ENCODE measurements at regions not wholly inside any gene's neighbourhood (a gene's known extent, or its start where the extent isn't known, plus 50 kb on each side); places are given as distances from the start of the nearest gene placed in this dataset.
"Not testable (repeated sequence)": the region's sequence is repeated elsewhere in the genome, so short reads cannot be mapped to it uniquely, and the experiment has no call there.

GRCh38 chr7:150169943-150170490 lies 153.1 kb upstream of the LRRC61 start:
- H3K4me1 ChIP-seq (ENCODE audit: control insufficient read depth, insufficient read depth, low read length); H3K27me3 ChIP-seq (ENCODE audit: control insufficient read depth, insufficient read depth, low read length); H3K9me3 ChIP-seq (ENCODE audit: control insufficient read depth, insufficient read depth, low read depth, low read length); DNase-seq (ENCODE audit: low read depth, low spot score); BruUV-seq (replicated peaks); intact Hi-C loops (cut with micrococcal nuclease; ENCODE audit: unreplicated experiment); H3K4me3 ChIP-seq (ENCODE audit: low read depth in 2 of 2, low read length in 2 of 2); CTCF ChIA-PET; POLR2A ChIA-PET; H3K36me3 ChIP-seq (ENCODE audit: control insufficient read depth, insufficient read depth, low read length); H3K27ac ChIP-seq (ENCODE audit: low read length); in situ Hi-C loops (cut with HindIII; ENCODE audit: low pct_unique_long_range_greater_than_20kb, low sequenced_read_pairs); ATAC-seq: not testable (repeated sequence)

GRCh38 chr7:150183602-150184001 lies 139.6 kb upstream of the LRRC61 start:
- H3K27me3 ChIP-seq (ENCODE audit: control insufficient read depth, insufficient read depth, low read length); H3K27ac ChIP-seq (ENCODE audit: low read length); BruUV-seq (replicated peaks); in situ Hi-C loops (cut with HindIII; ENCODE audit: low pct_unique_long_range_greater_than_20kb, low sequenced_read_pairs); H3K9me3 ChIP-seq (ENCODE audit: control insufficient read depth, insufficient read depth, low read depth, low read length); H3K4me1 ChIP-seq (ENCODE audit: control insufficient read depth, insufficient read depth, low read length); POLR2A ChIA-PET; H3K4me3 ChIP-seq (ENCODE audit: low read depth in 2 of 2, low read length in 2 of 2); ATAC-seq; DNase-seq (ENCODE audit: low read depth, low spot score); intact Hi-C loops (cut with micrococcal nuclease; ENCODE audit: unreplicated experiment); H3K36me3 ChIP-seq (ENCODE audit: control insufficient read depth, insufficient read depth, low read length); CTCF ChIA-PET: not testable (repeated sequence)

GRCh38 chr7:150189963-150190362 lies 133.2 kb upstream of the LRRC61 start:
- H3K36me3 ChIP-seq (ENCODE audit: control insufficient read depth, insufficient read depth, low read length); BruUV-seq (replicated peaks); H3K4me3 ChIP-seq (ENCODE audit: low read depth in 2 of 2, low read length in 2 of 2); ATAC-seq; H3K4me1 ChIP-seq (ENCODE audit: control insufficient read depth, insufficient read depth, low read length); DNase-seq (ENCODE audit: low read depth, low spot score); CTCF ChIA-PET; H3K27me3 ChIP-seq (ENCODE audit: control insufficient read depth, insufficient read depth, low read length); H3K27ac ChIP-seq (ENCODE audit: low read length); H3K9me3 ChIP-seq (ENCODE audit: control insufficient read depth, insufficient read depth, low read depth, low read length); POLR2A ChIA-PET; intact Hi-C loops (cut with micrococcal nuclease; ENCODE audit: unreplicated experiment); in situ Hi-C loops (cut with HindIII; ENCODE audit: low pct_unique_long_range_greater_than_20kb, low sequenced_read_pairs): not testable (repeated sequence)

GRCh38 chr7:150192541-150192940 lies 130.6 kb upstream of the LRRC61 start:
- intact Hi-C loops (cut with micrococcal nuclease; ENCODE audit: unreplicated experiment); ATAC-seq; H3K36me3 ChIP-seq (ENCODE audit: control insufficient read depth, insufficient read depth, low read length); H3K4me1 ChIP-seq (ENCODE audit: control insufficient read depth, insufficient read depth, low read length); CTCF ChIA-PET; in situ Hi-C loops (cut with HindIII; ENCODE audit: low pct_unique_long_range_greater_than_20kb, low sequenced_read_pairs); H3K4me3 ChIP-seq (ENCODE audit: low read depth in 2 of 2, low read length in 2 of 2); H3K9me3 ChIP-seq (ENCODE audit: control insufficient read depth, insufficient read depth, low read depth, low read length); H3K27ac ChIP-seq (ENCODE audit: low read length); POLR2A ChIA-PET; BruUV-seq (replicated peaks); DNase-seq (ENCODE audit: low read depth, low spot score); H3K27me3 ChIP-seq (ENCODE audit: control insufficient read depth, insufficient read depth, low read length): not testable (repeated sequence)

GRCh38 chr7:150193866-150194265 lies 129.3 kb upstream of the LRRC61 start:
- BruUV-seq (replicated peaks); H3K4me1 ChIP-seq (ENCODE audit: control insufficient read depth, insufficient read depth, low read length); H3K4me3 ChIP-seq (ENCODE audit: low read depth in 2 of 2, low read length in 2 of 2); H3K9me3 ChIP-seq (ENCODE audit: control insufficient read depth, insufficient read depth, low read depth, low read length); POLR2A ChIA-PET; CTCF ChIA-PET; DNase-seq (ENCODE audit: low read depth, low spot score); H3K36me3 ChIP-seq (ENCODE audit: control insufficient read depth, insufficient read depth, low read length); in situ Hi-C loops (cut with HindIII; ENCODE audit: low pct_unique_long_range_greater_than_20kb, low sequenced_read_pairs); H3K27me3 ChIP-seq (ENCODE audit: control insufficient read depth, insufficient read depth, low read length); ATAC-seq; H3K27ac ChIP-seq (ENCODE audit: low read length); intact Hi-C loops (cut with micrococcal nuclease; ENCODE audit: unreplicated experiment): not testable (repeated sequence)

All from Panc1 (cell line).